ENCODE measurements at regions not wholly inside any gene's neighbourhood (a gene's known extent, or its start where the extent isn't known, plus 50 kb on each side); places are given as distances from the start of the nearest gene placed in this dataset.

DNA sequence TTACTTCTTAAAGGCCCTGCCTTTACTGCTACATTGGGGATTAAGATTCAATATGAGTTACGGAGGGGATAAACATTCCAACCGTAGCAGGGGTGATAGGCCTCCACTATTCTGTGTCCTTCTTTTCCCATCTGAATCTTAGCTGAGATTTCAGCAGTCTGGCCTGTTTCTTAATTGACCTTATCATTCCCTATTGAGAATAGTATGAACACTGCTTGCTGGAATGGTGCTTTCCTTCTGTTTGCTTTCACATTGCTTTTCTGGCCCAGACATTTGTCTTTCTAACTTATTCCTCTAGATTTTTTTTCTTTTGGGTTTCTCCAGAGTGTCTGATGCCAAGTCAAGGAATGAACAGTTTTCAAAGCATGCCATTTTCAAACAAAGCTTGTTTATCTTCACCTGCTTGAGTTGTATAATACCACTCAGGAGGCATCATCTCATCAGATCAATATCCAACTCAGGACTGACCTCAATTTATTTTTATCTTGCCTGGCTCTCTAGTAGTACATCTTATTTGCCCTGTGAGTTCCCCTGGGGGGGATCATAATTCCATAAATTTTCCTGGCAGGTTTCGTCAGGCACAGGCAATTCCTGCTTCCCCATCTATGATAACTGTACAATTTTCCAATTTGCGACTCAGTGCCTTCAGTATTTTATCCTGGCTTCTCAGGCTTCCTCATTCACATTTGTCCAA is 161.1 kb upstream of the STT3B start:
- H3K9me3 Mint-ChIP-seq: no peaks in the 10 kb centered on the region
- Histone ChIP-seq H3K79me1 (ENCODE audit: insufficient read depth, low read depth, low read length, poor library complexity, severe bottlenecking) (no peaks in the 10 kb centered on the region), H2BK20ac (ENCODE audit: low read depth, low read length, poor library complexity, severe bottlenecking) (no peak overlapping the region), H3K27ac (ENCODE audit: insufficient read length, low read depth, low read length) (no peak overlapping the region), H3K4ac (ENCODE audit: low read depth, low read length) (no peak overlapping the region), H3K9ac (ENCODE audit: extremely low read depth, insufficient read length, low read length) (no peak overlapping the region), H4K8ac (replicated peaks; ENCODE audit: insufficient read length, low read depth, low read length) (no peak overlapping the region), H3K18ac (ENCODE audit: insufficient read length, low read depth, low read length) (no peak overlapping the region), H3K79me2 (ENCODE audit: insufficient read depth, low read length) (no peaks in the 10 kb centered on the region), H3K14ac (ENCODE audit: insufficient read depth, low read length) (no peak overlapping the region), H3K4me1 (ENCODE audit: insufficient read depth, low read length) (no peaks in the 10 kb centered on the region), H2BK120ac (ENCODE audit: low read depth, low read length, poor library complexity, severe bottlenecking) (no peak overlapping the region), H3K4me2 (ENCODE audit: insufficient read depth, insufficient read length, low read length) (no peak overlapping the region), H3T11ph (ENCODE audit: low read length) (no peak overlapping the region), H4K20me1 (ENCODE audit: control insufficient read depth, insufficient read depth, insufficient read length) (no peaks in the 10 kb centered on the region), H2AFZ (ENCODE audit: low read length) (no peak overlapping the region), H3K23ac (ENCODE audit: insufficient read length, low read depth, low read length) (no peak overlapping the region), H3K27me3 (ENCODE audit: insufficient read depth, low read length) (no peaks in the 10 kb centered on the region), H4K91ac (ENCODE audit: insufficient read length, low read depth, low read length) (no peak overlapping the region), H4K5ac (ENCODE audit: insufficient read length, low read depth, low read length) (no peak overlapping the region), H2AK5ac (ENCODE audit: insufficient read length, low read length) (no peak overlapping the region), H3K23me2 (ENCODE audit: insufficient read length, low read depth, low read length, poor library complexity, severe bottlenecking) (no peaks in the 10 kb centered on the region), H2BK12ac (ENCODE audit: insufficient read length, low read depth, low read length) (no peak overlapping the region), H2BK5ac (ENCODE audit: insufficient read length, low read length) (no peak overlapping the region), H3K9me3 (ENCODE audit: control insufficient read depth, low read depth, low read length) (no peaks in the 10 kb centered on the region), H2BK15ac (ENCODE audit: low read depth, low read length) (no peak overlapping the region), H3K56ac (ENCODE audit: insufficient read length, low read depth, low read length) (no peak overlapping the region)
- DNase-seq: no peak
- H3K36me3 Mint-ChIP-seq (ENCODE audit: insufficient read depth in 1 of 3, low read depth in 3 of 3): no peaks in the 10 kb centered on the region; a peak in 1 of 7 replicates
- TF ChIP-seq, protein P1, sequence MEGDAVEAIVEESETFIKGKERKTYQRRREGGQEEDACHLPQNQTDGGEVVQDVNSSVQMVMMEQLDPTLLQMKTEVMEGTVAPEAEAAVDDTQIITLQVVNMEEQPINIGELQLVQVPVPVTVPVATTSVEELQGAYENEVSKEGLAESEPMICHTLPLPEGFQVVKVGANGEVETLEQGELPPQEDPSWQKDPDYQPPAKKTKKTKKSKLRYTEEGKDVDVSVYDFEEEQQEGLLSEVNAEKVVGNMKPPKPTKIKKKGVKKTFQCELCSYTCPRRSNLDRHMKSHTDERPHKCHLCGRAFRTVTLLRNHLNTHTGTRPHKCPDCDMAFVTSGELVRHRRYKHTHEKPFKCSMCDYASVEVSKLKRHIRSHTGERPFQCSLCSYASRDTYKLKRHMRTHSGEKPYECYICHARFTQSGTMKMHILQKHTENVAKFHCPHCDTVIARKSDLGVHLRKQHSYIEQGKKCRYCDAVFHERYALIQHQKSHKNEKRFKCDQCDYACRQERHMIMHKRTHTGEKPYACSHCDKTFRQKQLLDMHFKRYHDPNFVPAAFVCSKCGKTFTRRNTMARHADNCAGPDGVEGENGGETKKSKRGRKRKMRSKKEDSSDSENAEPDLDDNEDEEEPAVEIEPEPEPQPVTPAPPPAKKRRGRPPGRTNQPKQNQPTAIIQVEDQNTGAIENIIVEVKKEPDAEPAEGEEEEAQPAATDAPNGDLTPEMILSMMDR (conservative IDR thresholded peaks at IDR 0.05): no peak
- no peaks in the 10 kb centered on the region; the same call in 1 of the 2 replicates for H3K27me3 Mint-ChIP-seq (ENCODE audit: low read depth)
- no peaks in the 10 kb centered on the region for H3K4me1 Mint-ChIP-seq
- no peak overlapping the region for H3K27ac Mint-ChIP-seq
- H3K4me3 Mint-ChIP-seq: no peak overlapping the region
- no CpG with 5 or more reads among the region's 4 CpGs for WGBS (ENCODE audit: extremely low coverage, insufficient read length, low lambda C conversion rate)
